GM12891 (cell line): ENCODE measurements at regions not wholly inside any gene's neighbourhood (a gene's known extent, or its start where the extent isn't known, plus 50 kb on each side); places are given as distances from the start of the nearest gene placed in this dataset.

ENCODE experiments used
- POLR2A ChIP-seq: IDR thresholded peaks from 2 replicates; pipeline ENCODE4 v1.6.1; 2011; ENCODE audit warnings: low read depth, low read length, control low read depth
- POLR2AphosphoS5 ChIP-seq: IDR thresholded peaks from 2 replicates; pipeline ENCODE4 v1.6.1; 2011; ENCODE audit warnings: low read depth, low read length, control low read depth
- POU2F2 ChIP-seq: IDR thresholded peaks from 2 replicates; pipeline ENCODE4 v1.6.1; 2011; ENCODE audit warnings: low read depth, mild to moderate bottlenecking, control low read depth, low read length, moderate library complexity
- TAF1 ChIP-seq: IDR thresholded peaks from 2 replicates; pipeline ENCODE4 v1.6.1; 2011; ENCODE audit warnings: low read depth, low read length, control low read depth

GRCh38 chr9:29556317-29556716 is 1983.0 kb upstream of the C9orf72 start:
- no peak for TF ChIP-seq POLR2A
- no peak for TF ChIP-seq POLR2AphosphoS5
- TF ChIP-seq POU2F2: no peak
- no peak for TF ChIP-seq TAF1
